HG03558 (cell line): ENCODE measurements at regions not wholly inside any gene's neighbourhood (a gene's known extent, or its start where the extent isn't known, plus 50 kb on each side); places are given as distances from the start of the nearest gene placed in this dataset.

ENCODE experiments used
- ATAC-seq: cut with Tn5 transposase; IDR thresholded peaks from one replicate; pipeline ENCODE4 v1.9.1; 2021; ENCODE audit warnings: moderate number of reproducible peaks; ENCODE audit not compliant: unreplicated experiment; ENCODE audit errors: extremely low read depth

DNA sequence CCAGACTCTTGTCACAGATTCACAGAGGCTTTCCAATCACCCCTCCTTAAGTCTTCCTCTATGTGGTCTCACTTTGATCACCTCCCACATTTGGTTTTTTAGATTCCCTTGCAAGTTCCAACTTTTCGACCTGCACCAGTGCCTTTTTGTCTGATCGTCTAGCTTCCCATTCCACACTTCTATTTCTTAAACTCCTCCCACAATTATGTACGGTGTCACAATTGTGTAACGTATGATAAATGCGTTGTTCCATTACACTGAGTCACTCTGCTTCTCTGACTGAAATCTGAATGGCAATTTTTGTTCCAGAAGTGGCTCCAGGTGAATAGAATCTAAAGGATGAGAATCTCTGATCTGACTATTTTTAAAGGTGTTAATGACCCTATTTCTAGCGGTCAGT, 320.1 kb downstream of the LMX1A start:
- ATAC-seq, result no peak

DNA sequence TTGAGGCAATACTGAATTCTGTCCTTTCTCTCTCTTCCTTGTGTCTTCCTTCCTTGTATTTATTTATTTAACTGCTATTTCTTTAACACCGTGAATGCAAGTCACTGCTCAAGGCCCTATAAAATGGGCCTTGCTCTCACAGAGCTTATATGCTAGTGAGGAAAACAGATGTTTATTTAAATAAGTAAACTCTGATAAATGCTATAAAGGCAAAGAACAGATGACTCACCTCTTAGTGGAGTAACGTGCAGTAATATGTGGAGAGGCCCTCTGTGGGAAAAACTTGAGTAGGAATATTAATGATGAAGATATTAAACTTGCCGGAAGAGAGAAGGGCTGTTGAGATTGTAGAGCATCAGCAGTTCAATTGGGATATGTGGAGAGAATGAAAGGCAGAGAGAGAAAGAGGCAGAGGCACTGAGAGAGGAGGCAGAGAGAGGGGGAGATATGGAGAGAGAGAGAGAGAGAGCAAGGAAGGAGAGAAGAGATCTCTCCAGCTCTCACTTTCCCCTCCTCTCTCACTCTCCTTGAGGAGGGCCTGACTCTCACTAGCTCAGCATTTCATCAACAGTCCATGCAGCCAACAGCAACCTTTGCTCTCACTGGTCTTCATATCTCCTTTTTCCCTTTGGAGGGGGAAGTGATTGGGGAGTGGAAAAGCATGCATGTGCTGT, 322.2 kb downstream of the LMX1A start:
- no peak for ATAC-seq

DNA sequence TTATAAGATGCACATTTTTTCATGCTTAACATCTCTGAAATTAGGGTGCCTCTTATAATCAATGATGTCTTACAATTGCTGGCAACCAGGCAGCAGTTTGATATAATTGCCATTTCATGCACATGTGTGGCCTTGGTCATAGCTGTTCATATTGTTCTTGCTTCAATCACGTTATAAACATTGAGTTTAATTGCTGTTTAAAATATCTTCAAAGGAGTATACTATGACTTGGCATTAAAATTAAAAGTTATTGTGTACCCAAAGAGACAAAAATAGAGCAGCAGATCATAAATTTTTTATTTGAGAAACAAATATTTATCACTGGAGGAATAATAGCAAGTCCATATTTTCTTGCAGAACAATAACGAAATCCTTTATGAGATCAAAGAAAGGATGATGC, 325.5 kb downstream of the LMX1A start:
- ATAC-seq, result no peak

DNA sequence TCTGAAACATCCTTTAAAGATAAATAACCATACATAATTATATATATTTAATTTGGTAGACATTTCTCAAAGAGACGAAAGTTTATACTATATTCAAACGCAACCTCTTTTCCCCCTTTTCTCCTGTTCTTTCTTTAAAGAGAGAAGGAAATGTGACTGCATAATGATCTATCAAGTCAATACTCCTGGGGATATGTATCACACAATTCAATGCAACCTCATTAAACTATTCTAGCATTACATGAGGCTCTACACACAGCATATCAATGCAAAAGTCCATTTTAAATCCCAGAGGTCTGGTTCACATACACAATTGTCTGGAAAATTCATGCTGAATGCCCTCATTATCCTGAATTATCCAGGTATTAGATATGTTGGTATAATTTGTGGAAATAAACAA, 330.7 kb downstream of the LMX1A start:
- ATAC-seq, result no peak

DNA sequence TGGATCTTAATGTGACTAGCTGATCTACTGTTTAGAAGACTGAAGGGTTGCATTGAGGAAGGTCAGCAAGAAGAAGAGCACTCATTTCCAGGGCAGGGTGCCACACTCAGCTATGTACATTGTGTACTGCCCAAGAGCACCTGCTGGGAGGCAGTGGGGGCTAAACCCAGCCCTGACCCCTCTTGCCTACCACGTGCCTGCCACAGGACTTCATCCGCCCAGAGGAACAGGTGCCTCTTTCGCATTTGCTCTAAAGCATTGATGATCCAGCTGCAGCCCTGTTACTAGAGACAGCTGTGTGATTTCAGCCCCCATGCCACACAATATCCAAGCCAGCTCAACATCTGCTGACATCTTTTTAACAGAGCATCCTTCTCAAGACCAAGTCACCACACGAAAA, 341.8 kb downstream of the LMX1A start:
- no peak for ATAC-seq

DNA sequence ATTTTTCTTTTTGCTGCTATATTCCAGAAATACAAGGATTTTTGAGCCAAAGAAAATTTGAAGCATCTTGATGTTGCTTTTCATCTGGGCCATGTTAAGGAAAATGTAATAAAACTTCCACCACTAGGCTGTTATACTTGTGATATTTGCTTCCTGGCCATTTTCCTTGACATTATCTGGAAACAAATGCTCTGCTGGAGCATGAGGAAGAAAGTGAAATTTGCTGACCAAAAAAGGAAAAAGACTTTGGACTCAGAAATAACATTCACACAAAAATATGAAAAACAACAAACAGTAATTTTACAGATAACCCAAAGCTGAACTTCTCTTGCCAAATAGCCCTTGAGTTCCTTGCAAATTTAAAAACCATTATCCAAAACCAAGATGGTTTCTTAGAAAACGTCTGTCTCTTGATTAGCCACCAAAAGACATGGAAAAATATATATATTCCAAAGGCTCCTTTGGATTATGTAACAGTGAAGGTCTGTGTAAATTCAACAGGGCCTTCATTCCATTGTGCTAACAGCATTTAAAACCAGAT, 344.5 kb downstream of the LMX1A start:
- no peak for ATAC-seq

DNA sequence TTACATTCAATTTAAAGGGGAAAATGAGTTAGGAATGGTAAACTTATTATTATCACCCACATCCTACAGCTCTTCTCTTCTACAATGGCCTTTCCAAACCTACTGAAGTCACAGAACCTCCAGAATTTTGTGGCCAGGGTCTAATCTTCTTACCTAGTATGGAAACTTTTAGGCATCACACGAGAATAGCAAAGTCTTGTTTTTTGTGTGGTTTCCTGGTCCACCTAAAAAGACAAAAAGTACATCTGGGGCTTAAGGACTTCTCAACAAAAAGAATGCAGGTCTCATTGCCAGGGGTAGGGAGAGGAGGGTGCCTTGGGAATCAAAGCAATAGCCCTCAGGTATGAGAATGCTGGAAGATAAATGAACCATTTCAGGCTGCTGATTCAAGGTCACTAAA, 345.3 kb downstream of the LMX1A start:
- no peak for ATAC-seq

DNA sequence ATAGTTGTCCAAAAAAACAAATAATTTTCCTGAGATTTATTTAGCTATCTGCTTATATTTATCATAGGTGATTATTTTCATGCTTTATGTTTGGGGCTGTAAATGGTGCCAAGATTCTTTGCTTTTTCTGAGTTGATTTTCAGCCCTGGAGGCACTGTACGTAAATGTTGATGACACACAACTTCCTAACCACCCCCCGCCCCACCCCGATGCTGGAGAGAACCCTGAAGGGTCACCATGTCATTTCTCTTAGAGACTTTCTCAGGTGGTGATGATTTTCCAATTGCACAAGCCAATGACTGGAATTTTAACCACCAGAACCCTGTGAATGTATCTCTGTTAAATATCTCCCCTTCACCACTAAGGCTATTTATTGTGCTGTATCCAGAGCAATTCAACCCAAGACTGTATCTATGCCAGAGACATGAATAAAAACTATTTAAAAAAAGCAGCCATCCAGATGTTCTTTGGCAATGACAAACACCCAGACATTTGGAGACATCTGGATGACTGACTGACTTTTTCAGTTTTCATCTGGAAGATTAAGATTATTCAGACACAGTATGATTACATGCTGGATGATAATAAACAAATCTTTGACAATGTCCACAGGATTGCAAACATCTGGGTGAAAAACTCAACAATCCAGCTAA, 346.0 kb downstream of the LMX1A start:
- ATAC-seq, result no peak

DNA sequence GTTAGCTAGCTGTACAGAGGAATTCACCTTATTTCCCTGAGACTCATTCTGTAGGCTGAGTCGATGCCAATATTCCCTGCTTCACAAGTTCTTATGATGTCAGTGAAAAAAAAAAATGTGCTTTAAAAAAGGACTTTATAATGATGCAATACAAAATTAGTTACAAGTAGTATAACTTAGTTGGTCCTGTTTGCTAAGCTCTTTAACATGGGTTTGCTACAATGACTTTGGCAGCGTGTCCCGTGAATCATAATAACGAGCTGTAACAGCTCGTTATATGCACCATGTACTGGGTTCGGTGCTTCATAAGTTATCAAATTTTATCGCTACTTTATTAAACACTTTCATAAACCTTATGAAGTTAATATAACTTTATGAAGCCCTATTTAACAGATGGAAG, 349.7 kb downstream of the LMX1A start:
- ATAC-seq, result no peak

DNA sequence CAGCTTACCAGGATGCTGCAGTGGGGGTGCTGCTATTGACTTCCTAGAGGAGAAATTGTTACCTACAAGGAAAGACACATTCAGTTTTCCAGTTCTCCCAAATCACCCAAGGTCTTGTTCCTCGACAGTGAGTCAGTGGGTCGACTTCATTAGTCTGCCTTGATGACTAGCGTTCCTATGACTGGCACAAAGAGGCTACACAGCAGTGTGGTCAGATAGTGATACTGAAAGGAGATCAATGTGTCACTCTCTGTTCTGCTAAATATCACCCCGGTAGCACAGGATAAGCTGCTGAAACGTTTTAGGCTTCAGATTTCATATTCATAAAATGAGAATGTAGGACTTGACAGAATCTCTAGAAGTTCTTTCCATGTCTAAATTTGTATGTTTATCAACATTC, 357.4 kb downstream of the LMX1A start:
- no peak for ATAC-seq

DNA sequence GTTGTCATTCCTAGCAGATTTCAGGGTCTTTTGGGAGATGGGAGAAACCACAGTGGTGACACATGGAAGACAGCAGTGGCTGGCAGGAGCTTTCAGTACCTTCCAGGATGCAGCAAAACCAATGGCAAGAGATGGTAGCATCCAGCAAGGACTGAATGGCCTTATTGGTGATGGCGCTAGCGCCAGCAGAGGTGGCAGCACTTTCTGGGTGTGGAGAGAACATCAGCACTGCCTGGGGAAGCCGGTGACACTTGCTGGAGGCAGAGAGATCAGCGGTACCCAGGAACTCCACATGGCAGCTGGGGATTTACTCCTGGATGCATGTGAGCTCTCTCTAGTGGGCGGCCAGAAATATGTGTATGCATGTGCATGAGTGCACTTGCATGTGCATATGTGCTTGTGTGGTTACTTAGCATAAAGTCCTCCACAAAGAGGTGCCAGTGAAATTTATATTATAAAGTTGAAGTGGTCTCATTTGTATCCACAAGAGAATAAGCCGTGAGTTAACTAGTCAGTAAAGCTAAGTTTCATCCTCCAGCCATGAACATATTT, 364.7 kb downstream of the LMX1A start:
- no peak for ATAC-seq

DNA sequence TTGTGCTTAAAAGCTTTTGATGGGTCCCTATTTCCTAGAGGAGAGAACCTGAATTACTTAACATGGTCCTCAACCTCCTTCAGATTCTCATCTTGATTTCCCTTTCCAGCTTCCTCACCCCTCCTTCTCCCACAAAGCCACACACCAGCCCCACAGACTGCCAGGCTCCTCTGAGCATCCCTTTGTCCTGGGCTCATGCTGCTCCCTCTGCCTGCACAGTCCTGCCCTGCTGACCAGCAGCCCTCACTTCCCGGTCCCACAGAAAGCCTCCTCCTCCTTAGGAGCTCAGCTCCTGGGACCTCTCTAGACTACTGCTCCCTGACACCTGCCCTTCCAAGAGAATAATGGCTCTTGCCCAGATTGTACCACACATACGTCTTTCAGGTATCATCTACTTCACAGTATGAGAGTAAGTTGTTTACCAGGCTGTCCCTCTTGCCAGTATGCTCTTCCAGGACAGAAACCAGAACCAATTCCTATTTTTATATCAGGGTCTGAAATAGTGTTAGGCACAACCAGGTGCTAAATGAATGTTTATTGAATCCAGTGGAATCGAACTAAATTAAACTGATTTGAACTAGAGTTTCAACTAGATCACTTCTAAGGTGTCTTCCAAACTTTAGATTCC, 373.4 kb downstream of the LMX1A start:
- no peak for ATAC-seq

DNA sequence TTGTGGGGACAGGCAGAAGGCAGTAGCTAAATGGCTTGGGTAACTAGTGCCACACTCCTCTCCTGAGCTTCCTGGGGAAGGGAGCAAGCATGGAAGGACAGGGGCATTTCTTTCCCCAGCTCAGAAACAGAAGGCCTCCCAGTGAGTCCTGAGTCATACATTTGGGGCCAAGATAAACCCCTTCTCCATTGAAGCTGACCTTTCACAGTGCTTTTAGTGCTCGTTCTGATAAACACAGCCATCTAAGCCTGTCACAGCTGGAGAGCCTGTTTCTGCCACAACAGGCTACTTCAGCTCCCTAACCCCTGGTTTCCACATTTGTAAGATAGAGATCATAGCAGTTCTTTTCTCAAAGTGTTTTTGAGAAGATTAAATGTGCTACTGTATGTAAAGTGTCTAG, 374.0 kb downstream of the LMX1A start:
- no peak for ATAC-seq

DNA sequence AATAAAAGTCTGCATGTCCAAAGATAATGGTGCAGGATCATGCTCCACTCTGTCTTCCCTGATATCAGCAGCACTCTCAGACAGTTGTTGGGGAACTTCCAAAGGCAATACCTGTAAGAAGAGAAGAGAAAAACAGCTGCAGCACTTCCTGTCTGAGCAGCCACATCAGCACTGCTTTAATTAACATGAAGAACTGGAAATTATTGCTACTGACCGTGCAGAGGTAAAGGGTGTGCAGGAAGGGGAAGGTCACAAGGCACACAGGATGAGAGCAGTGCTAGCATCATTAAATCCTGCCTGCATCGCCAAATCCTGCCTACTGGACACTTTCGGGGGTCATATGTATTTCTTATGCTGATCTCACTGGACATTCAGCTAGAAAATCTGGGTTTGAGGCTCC, 379.0 kb downstream of the LMX1A start:
- no peak for ATAC-seq

DNA sequence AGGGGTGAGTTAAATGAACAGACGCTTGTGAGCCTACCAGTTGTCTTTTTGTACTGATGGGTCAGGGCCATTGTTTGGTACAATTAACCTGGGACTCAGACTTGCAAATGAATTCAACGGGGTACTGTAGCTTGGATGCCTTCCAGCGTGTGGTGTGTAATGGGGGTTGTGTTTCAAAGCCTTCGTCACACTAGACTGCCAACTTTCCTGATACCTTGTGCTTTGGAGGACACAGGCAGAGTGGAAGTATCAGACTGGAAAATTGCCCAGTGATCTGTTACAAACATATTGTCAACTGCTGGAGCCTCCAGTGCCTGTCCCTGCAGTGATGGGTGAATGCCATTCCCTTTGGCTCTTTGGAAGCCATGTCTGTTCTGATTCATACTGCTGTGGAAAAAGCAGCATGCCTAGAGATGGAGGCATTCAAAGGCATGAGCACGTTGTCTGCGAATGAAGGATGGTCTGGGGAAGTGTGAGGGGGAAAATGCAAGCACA, 384.5 kb downstream of the LMX1A start:
- no peak for ATAC-seq

DNA sequence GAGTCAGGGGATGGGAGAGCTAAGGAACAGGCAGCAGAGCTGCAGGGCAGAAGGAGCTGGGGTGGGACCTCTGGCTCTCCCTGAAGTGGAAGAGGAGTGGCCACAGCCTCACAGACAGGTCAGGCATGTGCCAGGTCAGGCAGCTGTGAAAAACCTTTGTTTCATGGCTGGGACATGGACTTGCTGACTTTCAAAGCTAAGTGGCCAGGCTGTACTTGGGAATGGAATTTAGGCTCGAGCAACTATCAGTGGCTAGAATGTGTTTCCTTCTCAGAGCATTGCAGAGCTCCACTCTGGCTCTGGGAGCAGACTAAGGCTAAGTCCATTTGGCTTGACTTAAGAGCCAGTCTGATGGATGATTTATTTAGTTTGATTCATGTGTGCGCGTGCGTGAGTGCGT, 385.1 kb downstream of the LMX1A start:
- ATAC-seq, result no peak

DNA sequence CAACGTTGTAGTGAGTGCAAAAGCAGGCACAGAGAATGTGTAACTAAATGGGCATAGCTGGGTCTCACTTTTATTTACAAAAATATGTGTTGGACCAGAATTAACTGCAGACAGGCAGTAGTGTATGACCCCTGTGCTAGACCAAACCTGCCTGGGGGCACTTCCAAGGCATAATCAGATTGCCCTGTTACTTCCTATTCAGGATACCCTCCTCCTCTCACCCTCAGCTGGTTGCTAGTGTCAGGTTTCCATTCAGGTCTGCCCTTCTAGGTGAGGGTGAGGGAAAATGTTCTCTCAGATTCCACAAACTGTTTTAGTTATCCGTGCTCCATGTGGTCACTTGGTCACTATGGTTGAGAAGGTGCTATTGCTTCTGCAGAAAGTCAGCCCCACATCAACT, 387.3 kb downstream of the LMX1A start:
- no peak for ATAC-seq

DNA sequence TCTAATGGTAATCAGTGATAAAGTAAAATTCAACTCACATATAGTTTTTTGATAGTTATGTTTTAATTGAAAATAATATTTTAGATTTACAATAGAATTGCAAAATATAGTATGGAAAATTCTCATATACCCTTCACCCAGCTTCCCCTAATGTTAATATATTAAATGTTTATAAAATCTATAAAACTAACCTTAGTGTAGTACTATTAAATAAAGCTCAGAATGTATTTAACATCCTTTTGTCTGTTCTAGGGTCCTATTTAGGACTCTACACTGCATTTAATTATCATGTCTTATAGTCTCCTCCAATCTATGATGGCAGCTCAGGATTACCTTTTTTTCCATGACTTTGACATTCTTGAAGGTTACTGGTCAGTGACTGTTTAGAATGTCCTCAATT, 389.2 kb downstream of the LMX1A start:
- ATAC-seq, result no peak

DNA sequence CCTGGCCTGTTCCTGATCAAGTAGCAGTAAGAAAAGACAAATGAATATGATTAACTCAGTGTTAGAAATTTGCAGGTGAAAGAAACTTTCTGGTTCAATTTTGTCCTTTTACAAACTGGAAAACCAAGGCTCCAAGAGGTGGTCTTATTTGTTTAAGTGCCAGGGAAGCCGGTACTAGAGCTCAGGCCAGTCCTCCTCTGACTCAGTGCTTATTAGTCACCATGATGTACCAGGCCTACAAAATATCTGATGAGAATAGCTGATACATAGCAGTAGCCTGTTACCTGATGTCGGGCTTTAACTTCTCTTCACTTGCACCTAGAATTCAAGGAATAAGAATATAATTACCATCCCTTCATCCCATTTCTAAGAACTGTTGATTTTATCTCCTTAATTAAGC, 394.8 kb downstream of the LMX1A start:
- no peak for ATAC-seq

DNA sequence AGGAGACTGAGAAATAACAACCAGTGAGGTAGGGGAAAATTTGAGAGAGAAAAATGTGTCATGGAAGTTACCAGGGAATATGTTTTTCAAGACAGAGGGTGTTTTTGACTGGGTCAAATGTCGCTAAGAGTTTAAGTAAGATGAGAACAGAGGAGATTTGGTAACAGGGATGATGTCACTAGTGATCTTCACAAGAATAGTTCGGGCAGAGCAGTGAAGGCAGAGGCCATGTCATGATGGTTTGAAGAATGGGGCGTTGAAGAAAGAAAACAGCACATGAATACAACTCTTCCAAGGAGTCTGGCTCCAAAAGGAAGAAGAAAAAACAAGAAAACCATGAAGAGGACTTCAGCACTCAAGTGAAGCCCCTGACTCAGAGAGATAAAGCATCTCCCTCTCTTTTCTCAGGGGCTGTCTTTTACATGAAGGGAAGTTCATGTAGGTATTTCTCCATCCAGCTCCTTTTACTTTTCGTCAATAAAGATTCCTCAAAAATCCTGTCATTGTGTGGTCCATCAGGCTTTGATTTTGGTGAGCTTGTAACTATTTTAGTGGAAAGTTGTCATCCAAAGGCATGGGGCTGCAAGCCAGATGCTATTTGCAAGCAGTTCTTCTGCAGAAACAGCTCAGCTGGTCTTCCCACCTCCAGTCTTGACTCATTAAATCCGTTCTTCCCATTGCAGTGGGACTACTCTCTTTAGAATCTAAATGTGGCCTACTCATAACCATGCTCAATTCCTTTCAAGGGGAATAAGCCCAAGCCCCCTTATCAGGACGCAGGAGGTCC, 397.3 kb downstream of the LMX1A start:
- ATAC-seq, result no peak
